T-helper 2 cell treated with Interferon-gamma antibody and Interleukin-4, amounts not matched to agents 100 ng/mL and 5 ng/mL, for 36 hours (primary cell): ENCODE measurements at regions not wholly inside any gene's neighbourhood (a gene's known extent, or its start where the extent isn't known, plus 50 kb on each side); places are given as distances from the start of the nearest gene placed in this dataset.
"Not testable (repeated sequence)": the region's sequence is repeated elsewhere in the genome, so short reads cannot be mapped to it uniquely, and the experiment has no call there.

Source experiments
- intact Hi-C: fragments of 100-400 bp; cut with micrococcal nuclease; formaldehyde crosslinking; loops from one replicate; pipeline ENCODE4 v1.15.1; 2023

- intact Hi-C loops: no loop called here
Measured at GRCh38 chr6:8628736-8629135, 193.4 kb upstream of the SLC35B3 start.

- intact Hi-C loops: no loop called here
Measured at GRCh38 chr6:8628063-8628462, 192.7 kb upstream of the SLC35B3 start.

GRCh38 chr6:8627085-8627861 is 191.9 kb upstream of the SLC35B3 start:
- intact Hi-C loops: no loop called here

- intact Hi-C loops: no loop called here
Measured at GRCh38 chr6:8624665-8625064, 189.3 kb upstream of the SLC35B3 start.

GRCh38 chr6:8623441-8623840 is 188.1 kb upstream of the SLC35B3 start:
- intact Hi-C loops: no loop called here

- intact Hi-C loops: no loop called here
Measured at GRCh38 chr6:8619853-8620252, 184.5 kb upstream of the SLC35B3 start.

- intact Hi-C loops: not testable (repeated sequence)
Measured at GRCh38 chr6:8619408-8619807, 184.1 kb upstream of the SLC35B3 start.

- intact Hi-C loops: no loop called here
Measured at GRCh38 chr6:8608737-8609136, 173.4 kb upstream of the SLC35B3 start.

GRCh38 chr6:8589941-8590729 is 154.8 kb upstream of the SLC35B3 start:
- intact Hi-C loops: no loop called here

GRCh38 chr6:8588176-8588575 is 152.8 kb upstream of the SLC35B3 start:
- intact Hi-C loops: no loop called here

GRCh38 chr6:8583291-8583690 is 147.9 kb upstream of the SLC35B3 start:
- intact Hi-C loops: no loop called here

- intact Hi-C loops: no loop called here
Measured at GRCh38 chr6:8579372-8579771, 144.0 kb upstream of the SLC35B3 start.

GRCh38 chr6:8578006-8578405 is 142.7 kb upstream of the SLC35B3 start:
- intact Hi-C loops: no loop called here

- intact Hi-C loops: no loop called here
Measured at GRCh38 chr6:8574749-8575468, 139.6 kb upstream of the SLC35B3 start.

- intact Hi-C loops: no loop called here
Measured at GRCh38 chr6:8574311-8574710, 139.0 kb upstream of the SLC35B3 start.

- intact Hi-C loops: no loop called here
Measured at GRCh38 chr6:8570256-8570920, 135.0 kb upstream of the SLC35B3 start.

- intact Hi-C loops: no loop called here
Measured at GRCh38 chr6:8562125-8562524, 126.8 kb upstream of the SLC35B3 start.

GRCh38 chr6:8558953-8559352 is 123.6 kb upstream of the SLC35B3 start:
- intact Hi-C loops: no loop called here

- intact Hi-C loops: no loop called here
Measured at GRCh38 chr6:8557014-8557748, 121.8 kb upstream of the SLC35B3 start.

GRCh38 chr6:8556370-8557013 is 121.1 kb upstream of the SLC35B3 start:
- intact Hi-C loops: no loop called here
